WTC11 (cell line): ENCODE measurements at regions not wholly inside any gene's neighbourhood (a gene's known extent, or its start where the extent isn't known, plus 50 kb on each side); places are given as distances from the start of the nearest gene placed in this dataset.

Experiments used
- ATAC-seq: fragments of 200-7000 bp; cut with Tn5 transposase; 2 replicates; pipeline ENCODE4 v1.10.0; 2021; ENCODE audit warnings: mild to moderate bottlenecking, moderate library complexity
- CTCF ChIA-PET: fragments of 300-600 bp; sonication (Branson Sonifier 250); formaldehyde crosslinking; loops from one replicate; lab custom pipeline; 2021; ENCODE audit warnings: antibody characterized with exemption; lab: Charles Lee
- POLR2A ChIA-PET: fragments of 350-600 bp; sonication (Branson Sonifier 250); formaldehyde crosslinking; loops from one replicate; lab custom pipeline; 2021; ENCODE audit warnings: antibody characterized with exemption; lab: Charles Lee
- DNase-seq: peaks from one replicate; pipeline ENCODE4 v3.0.0; 2021; ENCODE audit warnings: low spot score
- H3K27ac Mint-ChIP-seq: 2 replicates; pipeline ENCODE4 v1.8.0; 2021; ENCODE audit warnings: mixed read lengths
- H3K27me3 Mint-ChIP-seq: 2 replicates; pipeline ENCODE4 v1.8.0; 2021; ENCODE audit warnings: low read depth, mild to moderate bottlenecking, moderate library complexity, mixed read lengths
- H3K36me3 Mint-ChIP-seq: 2 replicates; pipeline ENCODE4 v1.8.0; 2021; ENCODE audit warnings: mixed read lengths
- H3K4me1 Mint-ChIP-seq: 2 replicates; pipeline ENCODE4 v1.8.0; 2022; ENCODE audit warnings: mixed read lengths
- H3K4me3 Mint-ChIP-seq: 2 replicates; pipeline ENCODE4 v1.8.0; 2021; ENCODE audit warnings: mild to moderate bottlenecking, moderate library complexity, mixed read lengths
- H3K9me3 Mint-ChIP-seq: 2 replicates; pipeline ENCODE4 v1.8.0; 2021; ENCODE audit warnings: mixed read lengths
- ETV6 ChIP-seq: sonication (generic); formaldehyde crosslinking; IDR thresholded peaks from 2 replicates; pipeline ENCODE4 v1.8.1; 2022; ENCODE audit warnings: mild to moderate bottlenecking, missing genetic modification reagents
- FOXP1 ChIP-seq: sonication (generic); formaldehyde crosslinking; IDR thresholded peaks from 2 replicates; pipeline ENCODE4 v1.8.0; 2022; ENCODE audit warnings: missing genetic modification reagents, mild to moderate bottlenecking, moderate library complexity, borderline replicate concordance
- GABPB1 ChIP-seq: sonication (generic); formaldehyde crosslinking; IDR thresholded peaks from 2 replicates; pipeline ENCODE4 v1.8.1; 2023; ENCODE audit warnings: mild to moderate bottlenecking, missing genetic modification reagents
- GTF2I ChIP-seq: fragments of 250-450 bp; sonication (Bioruptor Pico); conservative IDR thresholded peaks from 2 replicates; pipeline ENCODE4 v1.4.0; 2021; ENCODE audit warnings: mild to moderate bottlenecking
- PRRX2 ChIP-seq: fragments of 250-450 bp; sonication (Bioruptor Pico); IDR thresholded peaks from 2 replicates; pipeline ENCODE4 v1.8.0; 2021; ENCODE audit warnings: mild to moderate bottlenecking
- SOX15 ChIP-seq: fragments of 250-450 bp; sonication (Bioruptor Pico); IDR thresholded peaks from 2 replicates; pipeline ENCODE4 v1.9.0; 2021; ENCODE audit warnings: mild to moderate bottlenecking
- TEAD4 ChIP-seq: sonication (generic); formaldehyde crosslinking; IDR thresholded peaks from 2 replicates; pipeline ENCODE4 v1.8.0; 2022; ENCODE audit warnings: mild to moderate bottlenecking, missing genetic modification reagents
- ZNF263 ChIP-seq: sonication (generic); formaldehyde crosslinking; IDR thresholded peaks from 2 replicates; pipeline ENCODE4 v1.8.1; 2022; ENCODE audit warnings: low read depth, mild to moderate bottlenecking, moderate library complexity, missing genetic modification reagents
- ZNF317 ChIP-seq: sonication (generic); formaldehyde crosslinking; IDR thresholded peaks from 2 replicates; pipeline ENCODE4 v1.8.1; 2023; ENCODE audit warnings: low read depth, mild to moderate bottlenecking, moderate library complexity, missing genetic modification reagents, borderline replicate concordance
- TF ChIP-seq, protein P1 (sequence below): sonication (generic); formaldehyde crosslinking; IDR thresholded peaks from 2 replicates; pipeline ENCODE4 v1.8.0; 2023; ENCODE audit warnings: missing genetic modification reagents, mild to moderate bottlenecking, borderline replicate concordance
- TF ChIP-seq, protein P2 (sequence below): sonication (generic); formaldehyde crosslinking; IDR thresholded peaks from 2 replicates; pipeline ENCODE4 v1.8.0; 2022; ENCODE audit warnings: mild to moderate bottlenecking, missing genetic modification reagents
- TF ChIP-seq, protein P3 (sequence below): fragments of 250-450 bp; sonication (Bioruptor Pico); IDR thresholded peaks from 2 replicates; pipeline ENCODE4 v1.9.0; 2021; ENCODE audit warnings: moderate library complexity, mild to moderate bottlenecking, inconsistent platforms, borderline replicate concordance
- TF ChIP-seq, protein P4 (sequence below): fragments of 200-600 bp; IDR thresholded peaks from 2 replicates; pipeline ENCODE4 v1.8.0; 2022; ENCODE audit warnings: antibody characterized with exemption
- TF ChIP-seq, protein P5 (sequence below): fragments of 250-450 bp; sonication (Bioruptor Pico); IDR thresholded peaks from 2 replicates; pipeline ENCODE4 v1.9.0; 2021; ENCODE audit warnings: mild to moderate bottlenecking, borderline replicate concordance
- TF ChIP-seq, protein P6 (sequence below): sonication (generic); formaldehyde crosslinking; IDR thresholded peaks from 2 replicates; pipeline ENCODE4 v1.8.0; 2023; ENCODE audit warnings: missing genetic modification reagents
- TF ChIP-seq, protein P7 (sequence below): sonication (generic); formaldehyde crosslinking; IDR thresholded peaks from 2 replicates; pipeline ENCODE4 v1.8.1; 2023; ENCODE audit warnings: mild to moderate bottlenecking, missing genetic modification reagents, moderate library complexity
- TF ChIP-seq, protein P8 (sequence below): sonication (generic); formaldehyde crosslinking; IDR thresholded peaks from 2 replicates; pipeline ENCODE4 v1.8.1; 2022; ENCODE audit warnings: mild to moderate bottlenecking, moderate library complexity, missing genetic modification reagents

DNA sequence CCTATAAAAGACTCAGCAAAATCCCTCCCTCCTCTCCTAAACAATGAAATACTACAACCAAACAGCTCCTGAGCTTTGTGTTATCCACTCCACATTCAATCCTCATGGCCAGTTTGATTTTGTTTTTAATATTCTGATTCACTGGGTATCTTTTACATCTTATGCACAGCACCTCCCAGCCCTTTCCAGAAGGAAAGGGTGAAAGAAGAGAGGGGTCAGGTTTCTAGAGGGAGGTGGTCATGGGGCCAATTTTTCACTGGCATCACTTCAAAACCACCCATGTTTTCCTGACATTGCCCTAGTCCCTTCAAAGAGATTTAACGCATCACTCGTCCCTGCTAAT is 315.6 kb downstream of the LPIN1 start (continued):
- TF ChIP-seq, protein P1, sequence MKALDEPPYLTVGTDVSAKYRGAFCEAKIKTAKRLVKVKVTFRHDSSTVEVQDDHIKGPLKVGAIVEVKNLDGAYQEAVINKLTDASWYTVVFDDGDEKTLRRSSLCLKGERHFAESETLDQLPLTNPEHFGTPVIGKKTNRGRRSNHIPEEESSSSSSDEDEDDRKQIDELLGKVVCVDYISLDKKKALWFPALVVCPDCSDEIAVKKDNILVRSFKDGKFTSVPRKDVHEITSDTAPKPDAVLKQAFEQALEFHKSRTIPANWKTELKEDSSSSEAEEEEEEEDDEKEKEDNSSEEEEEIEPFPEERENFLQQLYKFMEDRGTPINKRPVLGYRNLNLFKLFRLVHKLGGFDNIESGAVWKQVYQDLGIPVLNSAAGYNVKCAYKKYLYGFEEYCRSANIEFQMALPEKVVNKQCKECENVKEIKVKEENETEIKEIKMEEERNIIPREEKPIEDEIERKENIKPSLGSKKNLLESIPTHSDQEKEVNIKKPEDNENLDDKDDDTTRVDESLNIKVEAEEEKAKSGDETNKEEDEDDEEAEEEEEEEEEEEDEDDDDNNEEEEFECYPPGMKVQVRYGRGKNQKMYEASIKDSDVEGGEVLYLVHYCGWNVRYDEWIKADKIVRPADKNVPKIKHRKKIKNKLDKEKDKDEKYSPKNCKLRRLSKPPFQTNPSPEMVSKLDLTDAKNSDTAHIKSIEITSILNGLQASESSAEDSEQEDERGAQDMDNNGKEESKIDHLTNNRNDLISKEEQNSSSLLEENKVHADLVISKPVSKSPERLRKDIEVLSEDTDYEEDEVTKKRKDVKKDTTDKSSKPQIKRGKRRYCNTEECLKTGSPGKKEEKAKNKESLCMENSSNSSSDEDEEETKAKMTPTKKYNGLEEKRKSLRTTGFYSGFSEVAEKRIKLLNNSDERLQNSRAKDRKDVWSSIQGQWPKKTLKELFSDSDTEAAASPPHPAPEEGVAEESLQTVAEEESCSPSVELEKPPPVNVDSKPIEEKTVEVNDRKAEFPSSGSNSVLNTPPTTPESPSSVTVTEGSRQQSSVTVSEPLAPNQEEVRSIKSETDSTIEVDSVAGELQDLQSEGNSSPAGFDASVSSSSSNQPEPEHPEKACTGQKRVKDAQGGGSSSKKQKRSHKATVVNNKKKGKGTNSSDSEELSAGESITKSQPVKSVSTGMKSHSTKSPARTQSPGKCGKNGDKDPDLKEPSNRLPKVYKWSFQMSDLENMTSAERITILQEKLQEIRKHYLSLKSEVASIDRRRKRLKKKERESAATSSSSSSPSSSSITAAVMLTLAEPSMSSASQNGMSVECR (CRISPR knock-in tag), result no peak
- TF ChIP-seq TEAD4 (no peak), SOX15 (CRISPR knock-in tag) (no peak), ZNF263 (CRISPR knock-in tag) (no peak), GABPB1 (no peak), ETV6 (CRISPR knock-in tag) (no peak)
- TF ChIP-seq, protein P2, sequence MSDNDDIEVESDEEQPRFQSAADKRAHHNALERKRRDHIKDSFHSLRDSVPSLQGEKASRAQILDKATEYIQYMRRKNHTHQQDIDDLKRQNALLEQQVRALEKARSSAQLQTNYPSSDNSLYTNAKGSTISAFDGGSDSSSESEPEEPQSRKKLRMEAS (CRISPR knock-in tag), result no peak

DNA sequence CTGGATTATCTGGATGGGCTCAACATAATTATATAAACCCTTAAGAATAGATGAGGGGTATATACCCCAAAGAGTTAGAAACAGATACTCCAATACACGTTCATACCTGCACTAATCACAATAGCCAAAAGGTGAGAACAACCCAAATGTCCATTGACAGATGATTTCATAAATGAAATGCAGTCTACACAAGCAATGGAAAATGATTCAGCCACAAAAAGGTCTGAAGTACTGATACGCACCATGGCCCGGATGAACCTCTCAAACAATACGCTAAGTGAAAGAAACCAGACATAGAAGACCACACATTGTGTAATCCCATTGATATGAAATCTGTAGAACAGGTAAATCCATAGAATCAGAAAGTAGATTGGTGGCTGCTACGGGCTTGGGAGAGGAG is 316.8 kb downstream of the LPIN1 start:
- POLR2A ChIA-PET, result no interaction called here
- ATAC-seq (no peak), DNase-seq (no peak)
- Mint-ChIP-seq H3K27ac (no peak overlapping the region), H3K27me3 (no peaks in the 10 kb centered on the region), H3K36me3 (no peaks in the 10 kb centered on the region), H3K4me3 (no peak overlapping the region), H3K4me1 (peaks cover 19% of the 10 kb centered on the region), H3K9me3 (peaks cover 3% of the 10 kb centered on the region; the same call in 1 of the 2 replicates)
- TF ChIP-seq, protein P3, sequence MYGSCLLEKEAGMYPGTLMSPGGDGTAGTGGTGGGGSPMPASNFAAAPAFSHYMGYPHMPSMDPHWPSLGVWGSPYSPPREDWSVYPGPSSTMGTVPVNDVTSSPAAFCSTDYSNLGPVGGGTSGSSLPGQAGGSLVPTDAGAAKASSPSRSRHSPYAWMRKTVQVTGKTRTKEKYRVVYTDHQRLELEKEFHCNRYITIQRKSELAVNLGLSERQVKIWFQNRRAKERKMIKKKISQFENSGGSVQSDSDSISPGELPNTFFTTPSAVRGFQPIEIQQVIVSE (CRISPR knock-in tag), result no peak
- TF ChIP-seq ZNF317 (CRISPR knock-in tag), result peak; percentile 54; the same call in 1 of the 2 replicates
- CTCF ChIA-PET, result no interaction called here

DNA sequence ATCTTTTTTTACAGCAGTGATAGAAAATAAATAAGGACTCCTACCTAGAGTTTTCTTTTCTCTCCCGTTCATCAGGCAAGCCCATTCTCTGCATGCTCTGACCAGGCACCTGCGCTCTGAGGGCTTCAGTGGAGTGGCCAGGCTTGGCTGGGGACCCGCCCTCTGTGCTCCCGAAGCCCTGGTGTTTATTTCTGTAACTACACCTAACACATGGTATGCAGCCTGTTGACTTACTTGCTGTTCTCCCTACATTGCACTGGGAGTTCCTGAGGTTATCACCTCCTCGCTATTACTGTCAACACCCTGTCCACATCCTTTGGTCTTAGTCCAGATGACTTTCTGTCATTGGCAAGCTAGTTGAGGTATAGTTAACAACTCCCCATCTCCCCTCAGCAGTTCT is 317.7 kb downstream of the LPIN1 start:
- TF ChIP-seq FOXP1 (no peak), SOX15 (CRISPR knock-in tag) (no peak)
- TF ChIP-seq, protein P4, sequence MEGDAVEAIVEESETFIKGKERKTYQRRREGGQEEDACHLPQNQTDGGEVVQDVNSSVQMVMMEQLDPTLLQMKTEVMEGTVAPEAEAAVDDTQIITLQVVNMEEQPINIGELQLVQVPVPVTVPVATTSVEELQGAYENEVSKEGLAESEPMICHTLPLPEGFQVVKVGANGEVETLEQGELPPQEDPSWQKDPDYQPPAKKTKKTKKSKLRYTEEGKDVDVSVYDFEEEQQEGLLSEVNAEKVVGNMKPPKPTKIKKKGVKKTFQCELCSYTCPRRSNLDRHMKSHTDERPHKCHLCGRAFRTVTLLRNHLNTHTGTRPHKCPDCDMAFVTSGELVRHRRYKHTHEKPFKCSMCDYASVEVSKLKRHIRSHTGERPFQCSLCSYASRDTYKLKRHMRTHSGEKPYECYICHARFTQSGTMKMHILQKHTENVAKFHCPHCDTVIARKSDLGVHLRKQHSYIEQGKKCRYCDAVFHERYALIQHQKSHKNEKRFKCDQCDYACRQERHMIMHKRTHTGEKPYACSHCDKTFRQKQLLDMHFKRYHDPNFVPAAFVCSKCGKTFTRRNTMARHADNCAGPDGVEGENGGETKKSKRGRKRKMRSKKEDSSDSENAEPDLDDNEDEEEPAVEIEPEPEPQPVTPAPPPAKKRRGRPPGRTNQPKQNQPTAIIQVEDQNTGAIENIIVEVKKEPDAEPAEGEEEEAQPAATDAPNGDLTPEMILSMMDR, result peak; percentile 20; the same call in 1 of the 2 replicates
- ATAC-seq, result peak; percentile 100
- ChIA-PET POLR2A (no interaction called here), CTCF (no interaction called here)
- DNase-seq, result peak; percentile 34
- Mint-ChIP-seq H3K4me3 (no peak overlapping the region), H3K27ac (no peak overlapping the region), H3K36me3 (no peaks in the 10 kb centered on the region), H3K9me3 (peaks cover 3% of the 10 kb centered on the region; the same call in 1 of the 2 replicates), H3K4me1 (peaks cover 21% of the 10 kb centered on the region), H3K27me3 (no peaks in the 10 kb centered on the region)

DNA sequence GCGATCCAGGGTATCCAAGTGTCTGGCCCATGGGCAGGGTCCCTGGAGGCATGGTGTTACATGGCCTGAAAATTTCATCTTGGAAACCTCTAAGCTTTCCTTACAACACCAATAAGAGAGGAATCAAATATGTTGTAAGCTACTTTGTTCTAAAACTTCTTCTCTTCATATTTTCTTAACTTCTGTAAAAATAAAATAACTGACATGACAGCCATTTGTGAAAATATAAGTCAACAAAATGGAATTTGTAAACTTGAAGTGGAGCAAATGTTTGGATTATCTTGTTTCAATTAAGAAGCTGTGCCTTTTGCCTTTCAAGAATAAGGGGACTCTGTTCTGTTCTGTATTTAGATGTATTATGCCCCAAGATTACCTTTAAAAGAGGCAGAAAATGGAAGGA is 319.7 kb downstream of the LPIN1 start:
- Mint-ChIP-seq H3K27ac (no peak overlapping the region), H3K4me1 (peaks cover 35% of the 10 kb centered on the region), H3K4me3 (no peak overlapping the region), H3K27me3 (no peaks in the 10 kb centered on the region), H3K9me3 (peaks cover 7% of the 10 kb centered on the region), H3K36me3 (no peaks in the 10 kb centered on the region)
- DNase-seq (no peak), ATAC-seq (no peak)
- ChIA-PET POLR2A (no interaction called here), CTCF (no interaction called here)
- TF ChIP-seq, protein P5, sequence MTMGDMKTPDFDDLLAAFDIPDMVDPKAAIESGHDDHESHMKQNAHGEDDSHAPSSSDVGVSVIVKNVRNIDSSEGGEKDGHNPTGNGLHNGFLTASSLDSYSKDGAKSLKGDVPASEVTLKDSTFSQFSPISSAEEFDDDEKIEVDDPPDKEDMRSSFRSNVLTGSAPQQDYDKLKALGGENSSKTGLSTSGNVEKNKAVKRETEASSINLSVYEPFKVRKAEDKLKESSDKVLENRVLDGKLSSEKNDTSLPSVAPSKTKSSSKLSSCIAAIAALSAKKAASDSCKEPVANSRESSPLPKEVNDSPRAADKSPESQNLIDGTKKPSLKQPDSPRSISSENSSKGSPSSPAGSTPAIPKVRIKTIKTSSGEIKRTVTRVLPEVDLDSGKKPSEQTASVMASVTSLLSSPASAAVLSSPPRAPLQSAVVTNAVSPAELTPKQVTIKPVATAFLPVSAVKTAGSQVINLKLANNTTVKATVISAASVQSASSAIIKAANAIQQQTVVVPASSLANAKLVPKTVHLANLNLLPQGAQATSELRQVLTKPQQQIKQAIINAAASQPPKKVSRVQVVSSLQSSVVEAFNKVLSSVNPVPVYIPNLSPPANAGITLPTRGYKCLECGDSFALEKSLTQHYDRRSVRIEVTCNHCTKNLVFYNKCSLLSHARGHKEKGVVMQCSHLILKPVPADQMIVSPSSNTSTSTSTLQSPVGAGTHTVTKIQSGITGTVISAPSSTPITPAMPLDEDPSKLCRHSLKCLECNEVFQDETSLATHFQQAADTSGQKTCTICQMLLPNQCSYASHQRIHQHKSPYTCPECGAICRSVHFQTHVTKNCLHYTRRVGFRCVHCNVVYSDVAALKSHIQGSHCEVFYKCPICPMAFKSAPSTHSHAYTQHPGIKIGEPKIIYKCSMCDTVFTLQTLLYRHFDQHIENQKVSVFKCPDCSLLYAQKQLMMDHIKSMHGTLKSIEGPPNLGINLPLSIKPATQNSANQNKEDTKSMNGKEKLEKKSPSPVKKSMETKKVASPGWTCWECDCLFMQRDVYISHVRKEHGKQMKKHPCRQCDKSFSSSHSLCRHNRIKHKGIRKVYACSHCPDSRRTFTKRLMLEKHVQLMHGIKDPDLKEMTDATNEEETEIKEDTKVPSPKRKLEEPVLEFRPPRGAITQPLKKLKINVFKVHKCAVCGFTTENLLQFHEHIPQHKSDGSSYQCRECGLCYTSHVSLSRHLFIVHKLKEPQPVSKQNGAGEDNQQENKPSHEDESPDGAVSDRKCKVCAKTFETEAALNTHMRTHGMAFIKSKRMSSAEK (CRISPR knock-in tag), result no peak
- TF ChIP-seq GABPB1, result no peak
- TF ChIP-seq, protein P6, sequence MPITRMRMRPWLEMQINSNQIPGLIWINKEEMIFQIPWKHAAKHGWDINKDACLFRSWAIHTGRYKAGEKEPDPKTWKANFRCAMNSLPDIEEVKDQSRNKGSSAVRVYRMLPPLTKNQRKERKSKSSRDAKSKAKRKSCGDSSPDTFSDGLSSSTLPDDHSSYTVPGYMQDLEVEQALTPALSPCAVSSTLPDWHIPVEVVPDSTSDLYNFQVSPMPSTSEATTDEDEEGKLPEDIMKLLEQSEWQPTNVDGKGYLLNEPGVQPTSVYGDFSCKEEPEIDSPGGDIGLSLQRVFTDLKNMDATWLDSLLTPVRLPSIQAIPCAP (CRISPR knock-in tag), result no peak
- TF ChIP-seq PRRX2 (CRISPR knock-in tag), result no peak
- TF ChIP-seq, protein P7, sequence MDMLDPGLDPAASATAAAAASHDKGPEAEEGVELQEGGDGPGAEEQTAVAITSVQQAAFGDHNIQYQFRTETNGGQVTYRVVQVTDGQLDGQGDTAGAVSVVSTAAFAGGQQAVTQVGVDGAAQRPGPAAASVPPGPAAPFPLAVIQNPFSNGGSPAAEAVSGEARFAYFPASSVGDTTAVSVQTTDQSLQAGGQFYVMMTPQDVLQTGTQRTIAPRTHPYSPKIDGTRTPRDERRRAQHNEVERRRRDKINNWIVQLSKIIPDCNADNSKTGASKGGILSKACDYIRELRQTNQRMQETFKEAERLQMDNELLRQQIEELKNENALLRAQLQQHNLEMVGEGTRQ (CRISPR knock-in tag), result no peak
- TF ChIP-seq, protein P8, sequence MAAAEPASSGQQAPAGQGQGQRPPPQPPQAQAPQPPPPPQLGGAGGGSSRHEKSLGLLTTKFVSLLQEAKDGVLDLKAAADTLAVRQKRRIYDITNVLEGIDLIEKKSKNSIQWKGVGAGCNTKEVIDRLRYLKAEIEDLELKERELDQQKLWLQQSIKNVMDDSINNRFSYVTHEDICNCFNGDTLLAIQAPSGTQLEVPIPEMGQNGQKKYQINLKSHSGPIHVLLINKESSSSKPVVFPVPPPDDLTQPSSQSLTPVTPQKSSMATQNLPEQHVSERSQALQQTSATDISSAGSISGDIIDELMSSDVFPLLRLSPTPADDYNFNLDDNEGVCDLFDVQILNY, result no peak
- TF ChIP-seq GTF2I (CRISPR knock-in tag), result no peak
